ENCODE measurements at regions not wholly inside any gene's neighbourhood (a gene's known extent, or its start where the extent isn't known, plus 50 kb on each side); places are given as distances from the start of the nearest gene placed in this dataset.

GRCh38 chr10:4482659-4483058 lies 343.3 kb upstream of the AKR1E2 start:
- no peak for DNase-seq (ENCODE audit: low spot score)
- TF ChIP-seq CTCF (IDR thresholded peaks at IDR 0.05; ENCODE audit: low read depth, low read length, missing input control) (no peak), HNF4G (IDR thresholded peaks at IDR 0.05) (no peak), RAD21 (IDR thresholded peaks at IDR 0.05) (no peak), FOXA2 (IDR thresholded peaks at IDR 0.05) (no peak), YY1 (IDR thresholded peaks at IDR 0.05) (no peak), REST (IDR thresholded peaks at IDR 0.05) (no peak), ATF3 (IDR thresholded peaks at IDR 0.05) (no peak), NR2F2 (IDR thresholded peaks at IDR 0.05) (no peak), JUND (IDR thresholded peaks at IDR 0.05) (no peak), TAF1 (conservative IDR thresholded peaks at IDR 0.05) (no peak)
- Histone ChIP-seq H3K9me3 (ENCODE audit: control insufficient read depth in 4 of 4, low read length in 3 of 4) (no peaks in the 10 kb centered on the region), H3K27me3 (ENCODE audit: control insufficient read depth in 4 of 4, insufficient read depth in 4 of 4, low read length in 3 of 4) (no peaks in the 10 kb centered on the region), H3K9ac (ENCODE audit: low read depth in 1 of 2, low read length in 2 of 2) (no peak overlapping the region), H3K27ac (ENCODE audit: low read depth in 1 of 2, low read length in 2 of 2) (no peak overlapping the region), H3K36me3 (ENCODE audit: control insufficient read depth in 4 of 4, insufficient read depth in 3 of 4, low read depth in 1 of 4, low read length in 3 of 4) (no peaks in the 10 kb centered on the region), H3K4me1 (ENCODE audit: control insufficient read depth in 4 of 4, insufficient read depth in 4 of 4, low read length in 3 of 4) (no peaks in the 10 kb centered on the region), H3K4me3 (ENCODE audit: low read depth in 1 of 3, low read length in 3 of 3) (no peak overlapping the region)

GRCh38 chr10:4481192-4481591 lies 344.8 kb upstream of the AKR1E2 start:
- Histone ChIP-seq H3K9me3 (ENCODE audit: control insufficient read depth in 4 of 4, low read length in 3 of 4) (no peaks in the 10 kb centered on the region), H3K36me3 (ENCODE audit: control insufficient read depth in 4 of 4, insufficient read depth in 3 of 4, low read depth in 1 of 4, low read length in 3 of 4) (no peaks in the 10 kb centered on the region), H3K27me3 (ENCODE audit: control insufficient read depth in 4 of 4, insufficient read depth in 4 of 4, low read length in 3 of 4) (no peaks in the 10 kb centered on the region), H3K27ac (ENCODE audit: low read depth in 1 of 2, low read length in 2 of 2) (no peak overlapping the region), H3K4me3 (ENCODE audit: low read depth in 1 of 3, low read length in 3 of 3) (no peak overlapping the region), H3K4me1 (ENCODE audit: control insufficient read depth in 4 of 4, insufficient read depth in 4 of 4, low read length in 3 of 4) (no peaks in the 10 kb centered on the region), H3K9ac (ENCODE audit: low read depth in 1 of 2, low read length in 2 of 2) (no peak overlapping the region)
- no peak for TF ChIP-seq ZBTB33 (IDR thresholded peaks at IDR 0.05)
- no peak for TF ChIP-seq SP1 (IDR thresholded peaks at IDR 0.05)
- no peak for TF ChIP-seq RXRA (IDR thresholded peaks at IDR 0.05)
- TF ChIP-seq YY1 (IDR thresholded peaks at IDR 0.05), result no peak
- no peak for DNase-seq (ENCODE audit: low spot score)

All from liver (tissue), 7 donors.